Neural cell (in vitro differentiated cells): ENCODE measurements at regions not wholly inside any gene's neighbourhood (a gene's known extent, or its start where the extent isn't known, plus 50 kb on each side); places are given as distances from the start of the nearest gene placed in this dataset.

Experiments
- CTCF ChIP-seq: fragments of 450-650 bp; IDR thresholded peaks from 2 replicates; pipeline ENCODE4 v1.5.1; 2014; ENCODE audit warnings: antibody characterized with exemption, mild to moderate bottlenecking, moderate library complexity; ENCODE audit not compliant: poor library complexity, severe bottlenecking
- EZH2 ChIP-seq: fragments of 200-600, 300-800 bp; shearing (Covaris generic), sonication (generic); IDR thresholded peaks from 2 replicates; pipeline ENCODE4 v1.6.1; 2014; ENCODE audit warnings: antibody characterized with exemption, low read length, borderline replicate concordance, mild to moderate bottlenecking; ENCODE audit not compliant: insufficient read depth, poor library complexity, severe bottlenecking
- POLR2AphosphoS5 ChIP-seq: IDR thresholded peaks from 2 replicates; pipeline ENCODE4 v1.6.1; 2012
- RAD21 ChIP-seq: fragments of 450-650 bp; conservative IDR thresholded peaks from 2 replicates; pipeline ENCODE4 v1.6.1; 2014; ENCODE audit warnings: antibody characterized with exemption, mild to moderate bottlenecking, moderate library complexity

GRCh38 chr2:128590309-128591021 lies 271.8 kb upstream of the HS6ST1 start:
- no peak for TF ChIP-seq EZH2
- TF ChIP-seq CTCF = no peak
- TF ChIP-seq RAD21 = no peak
- TF ChIP-seq POLR2AphosphoS5 = no peak
